ENCODE measurements at regions not wholly inside any gene's neighbourhood (a gene's known extent, or its start where the extent isn't known, plus 50 kb on each side); places are given as distances from the start of the nearest gene placed in this dataset.

DNA sequence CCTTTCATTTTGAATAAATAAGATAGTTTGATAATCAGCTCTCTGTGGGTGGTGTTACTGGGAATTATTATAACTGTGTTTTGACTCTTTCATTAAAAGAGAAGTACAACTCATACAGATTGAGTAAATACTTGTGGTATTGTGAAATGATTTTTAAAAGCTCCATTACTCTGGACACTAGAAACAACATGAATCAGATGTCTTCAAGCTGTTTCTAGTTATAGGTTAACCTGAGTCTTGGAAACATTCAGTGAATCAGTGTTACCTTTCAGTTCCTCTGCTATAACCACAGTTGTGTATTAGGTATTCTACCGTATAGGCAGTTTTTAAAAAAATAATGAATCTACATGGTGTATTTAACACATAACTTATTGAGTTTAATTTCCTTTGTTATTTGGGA, 128.4 kb upstream of the SSTR1 start:
- Histone ChIP-seq H3K36me3 (no peaks in the 10 kb centered on the region), H3K9me3 (no peaks in the 10 kb centered on the region), H3K4me3 (no peak overlapping the region), H3K27ac (no peak overlapping the region), H3K4me1 (no peaks in the 10 kb centered on the region), H3K27me3 (no peaks in the 10 kb centered on the region)
- intact Hi-C loops (cut with DNase I; ENCODE audit: low total_unique reads): no loop called here
- no peak for DNase-seq
- TF ChIP-seq, protein P1, sequence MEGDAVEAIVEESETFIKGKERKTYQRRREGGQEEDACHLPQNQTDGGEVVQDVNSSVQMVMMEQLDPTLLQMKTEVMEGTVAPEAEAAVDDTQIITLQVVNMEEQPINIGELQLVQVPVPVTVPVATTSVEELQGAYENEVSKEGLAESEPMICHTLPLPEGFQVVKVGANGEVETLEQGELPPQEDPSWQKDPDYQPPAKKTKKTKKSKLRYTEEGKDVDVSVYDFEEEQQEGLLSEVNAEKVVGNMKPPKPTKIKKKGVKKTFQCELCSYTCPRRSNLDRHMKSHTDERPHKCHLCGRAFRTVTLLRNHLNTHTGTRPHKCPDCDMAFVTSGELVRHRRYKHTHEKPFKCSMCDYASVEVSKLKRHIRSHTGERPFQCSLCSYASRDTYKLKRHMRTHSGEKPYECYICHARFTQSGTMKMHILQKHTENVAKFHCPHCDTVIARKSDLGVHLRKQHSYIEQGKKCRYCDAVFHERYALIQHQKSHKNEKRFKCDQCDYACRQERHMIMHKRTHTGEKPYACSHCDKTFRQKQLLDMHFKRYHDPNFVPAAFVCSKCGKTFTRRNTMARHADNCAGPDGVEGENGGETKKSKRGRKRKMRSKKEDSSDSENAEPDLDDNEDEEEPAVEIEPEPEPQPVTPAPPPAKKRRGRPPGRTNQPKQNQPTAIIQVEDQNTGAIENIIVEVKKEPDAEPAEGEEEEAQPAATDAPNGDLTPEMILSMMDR (IDR thresholded peaks at IDR 0.05): no peak
- no peak for TF ChIP-seq POLR2A (IDR thresholded peaks at IDR 0.05)

DNA sequence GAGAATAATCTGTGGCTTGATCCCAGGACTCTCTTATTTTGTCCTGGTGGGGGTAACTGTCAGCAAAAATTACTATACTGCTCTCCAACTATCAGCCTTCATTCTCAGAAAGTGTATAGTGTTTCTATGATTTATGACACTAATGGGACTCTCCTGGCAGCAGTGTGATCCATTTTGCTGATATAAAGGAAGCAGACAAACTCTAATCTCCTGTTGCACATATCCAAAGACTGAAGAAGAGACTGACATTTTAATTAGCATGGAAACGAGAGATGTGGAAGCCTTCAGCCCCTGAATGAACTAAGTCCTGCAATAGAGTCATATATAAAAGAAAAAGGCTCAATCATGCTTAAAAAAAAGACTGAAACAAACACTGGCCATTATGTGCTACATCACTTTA, 127.8 kb upstream of the SSTR1 start:
- no peak for TF ChIP-seq POLR2A (IDR thresholded peaks at IDR 0.05)
- TF ChIP-seq, protein P1 (IDR thresholded peaks at IDR 0.05): no peak
- intact Hi-C loops (cut with DNase I; ENCODE audit: low total_unique reads): no loop called here
- H3K4me1 ChIP-seq: no peaks in the 10 kb centered on the region
- no peaks in the 10 kb centered on the region for H3K27me3 ChIP-seq
- no peak overlapping the region for H3K27ac ChIP-seq
- no peaks in the 10 kb centered on the region for H3K36me3 ChIP-seq
- no peak overlapping the region for H3K4me3 ChIP-seq
- DNase-seq: no peak
- no peaks in the 10 kb centered on the region for H3K9me3 ChIP-seq

DNA sequence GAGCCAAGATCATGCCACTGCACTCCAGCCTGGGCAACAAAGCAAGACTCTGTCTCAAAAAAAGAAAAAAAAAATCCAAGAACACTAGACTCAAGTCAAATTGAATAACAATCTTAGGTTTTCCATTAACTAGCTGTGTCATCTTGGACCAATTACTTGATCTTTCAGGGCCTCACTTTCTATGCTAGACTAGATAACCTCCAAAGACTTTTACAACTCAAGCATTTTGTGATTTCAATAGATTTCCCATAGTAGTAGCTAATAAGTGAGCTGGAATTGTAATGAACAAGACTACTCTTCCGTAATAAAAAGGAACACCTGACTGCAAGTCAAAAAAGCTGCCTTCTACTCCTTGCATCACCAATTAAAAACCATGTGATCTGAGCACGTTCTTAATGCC, 127.0 kb upstream of the SSTR1 start:
- intact Hi-C loops (cut with DNase I; ENCODE audit: low total_unique reads): no loop called here
- H3K27ac ChIP-seq: no peak overlapping the region
- DNase-seq: no peak
- H3K36me3 ChIP-seq: no peaks in the 10 kb centered on the region
- no peak overlapping the region for H3K4me3 ChIP-seq
- TF ChIP-seq, protein P1 (IDR thresholded peaks at IDR 0.05): no peak
- no peak for TF ChIP-seq POLR2A (IDR thresholded peaks at IDR 0.05)
- H3K27me3 ChIP-seq: no peaks in the 10 kb centered on the region
- H3K9me3 ChIP-seq: no peaks in the 10 kb centered on the region
- no peaks in the 10 kb centered on the region for H3K4me1 ChIP-seq

DNA sequence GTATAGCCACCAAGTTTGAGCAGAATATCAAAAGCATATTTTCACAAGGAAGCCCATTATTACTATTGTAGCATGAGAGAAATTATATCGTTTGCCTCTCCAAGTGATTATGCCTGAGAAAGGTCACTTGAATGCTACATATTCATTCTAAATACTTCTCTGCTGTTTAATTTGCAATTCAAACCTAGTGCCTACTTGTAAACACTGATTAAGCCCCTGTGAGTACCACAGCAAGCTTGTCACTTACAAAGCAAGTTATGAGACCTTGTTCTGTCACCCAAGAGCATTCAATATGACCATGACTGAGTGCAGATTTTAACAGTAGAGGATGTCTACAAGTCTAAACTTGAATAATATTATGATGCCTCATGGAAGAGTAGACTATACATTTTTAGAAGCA, 124.7 kb upstream of the SSTR1 start:
- no peak for DNase-seq
- H3K4me3 ChIP-seq: no peak overlapping the region
- H3K27ac ChIP-seq: no peak overlapping the region
- intact Hi-C loops (cut with DNase I; ENCODE audit: low total_unique reads): no loop called here
- H3K36me3 ChIP-seq: no peaks in the 10 kb centered on the region
- H3K9me3 ChIP-seq: no peaks in the 10 kb centered on the region
- H3K27me3 ChIP-seq: no peaks in the 10 kb centered on the region
- H3K4me1 ChIP-seq: no peaks in the 10 kb centered on the region
- TF ChIP-seq, protein P1 (IDR thresholded peaks at IDR 0.05): no peak

DNA sequence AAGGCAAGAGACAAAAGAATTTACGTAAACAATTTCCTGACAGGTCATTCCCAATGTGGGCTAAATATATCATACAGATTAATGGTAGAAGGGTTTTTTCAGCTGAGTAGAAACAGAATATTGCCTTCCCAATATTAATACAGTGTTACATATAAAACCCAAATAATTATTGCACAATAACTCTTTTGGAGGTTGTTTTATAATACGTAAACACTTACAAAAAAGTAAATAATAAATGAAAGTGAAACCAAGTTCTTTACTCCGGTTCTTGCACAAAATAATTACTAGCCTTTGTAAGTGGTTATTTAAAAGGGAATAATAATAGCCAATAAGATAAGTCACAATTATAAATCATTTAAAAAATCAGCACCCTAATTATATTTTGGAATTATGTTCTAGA, 118.6 kb upstream of the SSTR1 start:
- Histone ChIP-seq H3K36me3 (no peaks in the 10 kb centered on the region), H3K4me3 (no peak overlapping the region), H3K27me3 (no peaks in the 10 kb centered on the region), H3K9me3 (peaks cover 0 to 3% of the 10 kb centered on the region in 2 donors), H3K4me1 (no peaks in the 10 kb centered on the region), H3K27ac (no peak overlapping the region)
- DNase-seq: no peak
- intact Hi-C loops (cut with DNase I; ENCODE audit: low total_unique reads): no loop called here
- TF ChIP-seq, protein P1 (IDR thresholded peaks at IDR 0.05): no peak
- TF ChIP-seq POLR2A (IDR thresholded peaks at IDR 0.05): no peak

Data from uterus (tissue), 3 donors.